GM18907 (cell line): ENCODE measurements at regions not wholly inside any gene's neighbourhood (a gene's known extent, or its start where the extent isn't known, plus 50 kb on each side); places are given as distances from the start of the nearest gene placed in this dataset.
"Not testable (repeated sequence)": the region's sequence is repeated elsewhere in the genome, so short reads cannot be mapped to it uniquely, and the experiment has no call there.

Source experiments
- ATAC-seq: cut with Tn5 transposase; IDR thresholded peaks from one replicate; pipeline ENCODE4 v1.9.1; 2021; ENCODE audit warnings: mild to moderate bottlenecking, moderate library complexity; ENCODE audit not compliant: unreplicated experiment

- no peak for ATAC-seq
Measured at GRCh38 chr4:26039639-26040359, 125.8 kb downstream of the SMIM20 start.

- ATAC-seq = no peak
Measured at GRCh38 chr4:26044524-26044923, 130.5 kb downstream of the SMIM20 start.

GRCh38 chr4:26044983-26045382 lies 131.0 kb downstream of the SMIM20 start:
- ATAC-seq = no peak

- no peak for ATAC-seq
Measured at GRCh38 chr4:26047795-26048194, 133.8 kb downstream of the SMIM20 start.

- ATAC-seq = no peak
Measured at GRCh38 chr4:26048378-26048882, 134.4 kb downstream of the SMIM20 start.

GRCh38 chr4:26048950-26049349 lies 134.9 kb downstream of the SMIM20 start:
- no peak for ATAC-seq

GRCh38 chr4:26049447-26049846 lies 135.4 kb downstream of the SMIM20 start:
- no peak for ATAC-seq

- ATAC-seq = no peak
Measured at GRCh38 chr4:26050212-26050643, 136.2 kb downstream of the SMIM20 start.

GRCh38 chr4:26050671-26051070 lies 136.7 kb downstream of the SMIM20 start:
- ATAC-seq = no peak

- ATAC-seq = no peak
Measured at GRCh38 chr4:26051240-26051639, 137.2 kb downstream of the SMIM20 start.

GRCh38 chr4:26052663-26053541 lies 138.9 kb downstream of the SMIM20 start:
- ATAC-seq = no peak

GRCh38 chr4:26053761-26054160 lies 139.7 kb downstream of the SMIM20 start:
- no peak for ATAC-seq

GRCh38 chr4:26055855-26056254 lies 141.8 kb downstream of the SMIM20 start:
- no peak for ATAC-seq

- ATAC-seq = no peak
Measured at GRCh38 chr4:26056406-26056805, 142.4 kb downstream of the SMIM20 start.

GRCh38 chr4:26057839-26058238 lies 143.8 kb downstream of the SMIM20 start:
- ATAC-seq = not testable (repeated sequence)

GRCh38 chr4:26058537-26058936 lies 144.5 kb downstream of the SMIM20 start:
- peak; percentile 77 for ATAC-seq

- no peak for ATAC-seq
Measured at GRCh38 chr4:26059391-26060154, 145.6 kb downstream of the SMIM20 start.

- ATAC-seq = no peak
Measured at GRCh38 chr4:26060286-26060685, 146.3 kb downstream of the SMIM20 start.

GRCh38 chr4:26061248-26061986 lies 147.4 kb downstream of the SMIM20 start:
- ATAC-seq = no peak

- no peak for ATAC-seq
Measured at GRCh38 chr4:26062215-26062614, 148.2 kb downstream of the SMIM20 start.
